ENCODE measurements at regions not wholly inside any gene's neighbourhood (a gene's known extent, or its start where the extent isn't known, plus 50 kb on each side); places are given as distances from the start of the nearest gene placed in this dataset.

DNA sequence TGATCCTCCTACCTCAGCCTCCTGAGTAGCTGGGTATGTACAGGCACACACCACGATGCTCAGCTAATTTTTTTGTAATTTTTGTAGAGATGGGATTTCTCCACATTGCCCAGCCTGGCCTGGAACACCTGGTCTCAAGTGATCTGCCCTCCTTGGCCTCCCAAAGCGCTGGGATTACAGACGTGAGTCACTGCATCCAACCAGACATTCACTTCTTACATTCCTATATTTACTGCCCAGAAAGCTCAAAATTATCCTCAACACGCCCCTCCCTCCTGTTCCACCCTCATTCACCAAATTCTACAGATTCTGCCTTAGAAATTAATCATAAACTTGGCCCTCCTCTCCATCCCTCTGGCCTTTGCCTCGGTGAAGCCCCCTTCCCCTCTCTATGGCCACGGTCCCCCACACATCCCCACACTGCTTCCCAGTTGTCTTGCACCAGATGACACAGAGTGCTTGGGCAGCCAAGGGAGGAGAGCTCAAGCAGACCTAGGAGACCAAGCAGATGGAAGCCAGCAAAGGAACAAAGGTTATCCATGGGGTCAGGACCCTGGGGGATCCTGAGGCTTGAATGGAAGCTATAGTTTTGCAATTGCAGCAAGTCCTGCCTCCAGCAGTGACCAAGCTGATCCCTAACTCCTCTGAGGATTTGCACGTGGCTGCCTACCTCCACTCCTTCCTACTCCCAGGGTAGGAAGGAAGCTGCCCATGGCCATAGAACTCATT, 213.2 kb upstream of the FOXN3 start:
- no peak for DNase-seq (ENCODE audit: low read depth in 2 of 3, low spot score in 2 of 3)

DNA sequence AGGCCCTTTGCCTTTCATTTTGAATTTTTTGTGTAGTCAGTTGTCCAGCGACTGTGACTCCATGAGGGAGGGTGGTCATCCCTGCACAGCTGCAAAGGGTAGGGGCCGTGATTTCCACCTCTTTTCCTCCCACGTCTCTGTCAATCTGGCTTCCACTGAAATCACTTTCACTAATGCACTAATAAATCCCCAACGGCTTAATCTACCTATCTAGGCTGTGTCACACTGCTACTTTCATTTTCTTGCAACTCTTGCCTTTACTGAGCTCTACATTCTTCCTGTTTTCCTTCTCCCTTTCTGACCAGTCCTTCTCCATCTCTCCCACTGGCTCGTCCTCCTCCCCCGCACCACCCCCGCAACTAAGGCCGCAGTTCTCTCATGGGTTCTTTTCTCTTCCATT, 212.3 kb upstream of the FOXN3 start:
- DNase-seq (ENCODE audit: low read depth in 2 of 3, low spot score in 2 of 3) = no peak

DNA sequence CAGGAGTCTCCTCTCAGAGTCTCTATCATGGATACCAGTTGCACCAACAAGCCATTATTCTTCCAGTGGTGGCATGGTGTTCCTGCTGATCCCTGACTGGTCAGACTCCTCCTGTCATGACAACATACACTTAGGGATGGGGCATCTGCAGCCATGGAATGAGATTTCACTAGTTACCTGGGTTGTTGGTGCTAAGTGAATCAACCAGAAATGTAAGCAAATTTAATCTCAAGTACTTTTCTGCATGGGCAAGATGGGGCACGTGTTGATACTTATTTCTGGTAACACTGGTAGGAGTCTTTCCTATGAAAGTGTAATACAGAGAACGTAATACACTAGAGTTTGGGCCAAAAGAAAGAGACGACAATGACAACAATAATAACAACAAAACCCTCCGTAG, 211.5 kb upstream of the FOXN3 start:
- DNase-seq (ENCODE audit: low read depth in 2 of 3, low spot score in 2 of 3) = no peak

DNA sequence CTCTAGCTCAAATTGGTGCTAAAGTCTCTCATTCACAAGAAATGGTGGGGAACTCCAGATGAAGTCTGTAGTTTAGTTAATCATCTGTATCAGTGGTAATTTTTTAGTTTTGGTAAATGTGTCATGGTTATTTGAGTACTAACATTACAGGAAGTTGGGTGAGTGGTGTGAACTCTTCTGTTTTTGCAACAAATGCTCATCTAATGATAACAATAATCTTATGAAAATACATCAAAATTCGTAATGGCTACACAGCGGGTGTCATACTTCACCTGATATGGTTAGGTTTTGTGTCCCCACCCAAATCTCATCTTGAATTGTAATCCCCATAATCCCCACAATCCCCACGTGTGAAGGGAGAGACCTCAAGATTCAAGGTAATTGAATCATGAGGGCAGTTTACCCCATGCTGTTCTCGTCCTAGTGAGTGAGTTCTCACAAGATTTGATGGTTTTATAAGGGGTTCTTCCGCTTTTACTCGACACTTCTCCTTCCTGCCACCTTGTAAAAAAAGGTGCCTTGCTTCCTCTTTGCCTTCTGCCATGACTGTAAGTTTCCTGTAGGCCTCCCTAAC, 209.3 kb upstream of the FOXN3 start:
- no peak for DNase-seq (ENCODE audit: low read depth in 2 of 3, low spot score in 2 of 3)

DNA sequence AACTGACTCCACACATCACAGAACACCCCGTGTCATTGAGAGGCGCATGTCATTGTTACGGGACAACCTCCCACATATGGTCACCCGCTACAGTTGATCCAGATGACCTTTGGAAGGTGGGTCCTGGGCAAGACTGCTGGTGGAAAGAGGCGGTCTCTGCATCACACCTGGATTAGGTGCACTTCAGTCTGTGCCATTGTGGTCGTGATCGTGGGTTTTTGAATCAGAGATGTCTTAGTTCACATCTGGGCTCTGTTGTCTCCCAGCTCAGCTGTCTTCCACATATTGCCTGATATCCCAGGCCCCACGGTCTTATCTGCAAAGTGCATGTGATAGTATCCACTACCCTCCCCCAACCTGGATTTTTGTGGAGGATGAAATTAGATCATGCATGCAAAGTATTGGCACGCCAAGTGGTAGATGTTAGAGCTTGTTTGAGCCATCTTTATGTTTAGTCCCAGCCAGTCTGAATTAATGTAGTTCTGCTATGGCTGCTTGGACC, 208.7 kb upstream of the FOXN3 start:
- no peak for DNase-seq (ENCODE audit: low read depth in 2 of 3, low spot score in 2 of 3)

DNA sequence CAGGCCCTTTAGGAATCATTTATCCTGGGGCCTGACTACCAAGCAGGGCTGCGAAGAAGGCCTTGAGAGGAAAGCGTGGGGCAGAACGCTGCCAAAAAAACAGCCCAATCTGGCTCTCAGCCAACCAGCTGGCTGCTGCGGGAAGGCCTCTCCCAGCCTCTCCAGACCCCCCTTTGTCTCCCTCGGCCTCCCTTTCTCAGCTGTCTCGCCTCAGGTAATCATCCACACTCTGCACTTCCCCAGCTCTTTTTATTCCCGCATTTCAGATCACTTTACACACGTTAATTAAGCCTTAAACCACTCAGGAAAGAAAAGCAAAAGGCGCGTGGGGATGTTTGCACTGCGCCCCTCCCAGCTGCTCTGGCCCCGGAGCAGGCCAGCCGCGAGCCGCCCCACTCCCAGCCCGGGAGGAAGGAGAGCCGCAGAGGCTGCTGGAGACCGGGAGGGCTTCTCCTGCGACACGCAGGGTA, 208.2 kb upstream of the FOXN3 start:
- no peak for DNase-seq (ENCODE audit: low read depth in 2 of 3, low spot score in 2 of 3)

DNA sequence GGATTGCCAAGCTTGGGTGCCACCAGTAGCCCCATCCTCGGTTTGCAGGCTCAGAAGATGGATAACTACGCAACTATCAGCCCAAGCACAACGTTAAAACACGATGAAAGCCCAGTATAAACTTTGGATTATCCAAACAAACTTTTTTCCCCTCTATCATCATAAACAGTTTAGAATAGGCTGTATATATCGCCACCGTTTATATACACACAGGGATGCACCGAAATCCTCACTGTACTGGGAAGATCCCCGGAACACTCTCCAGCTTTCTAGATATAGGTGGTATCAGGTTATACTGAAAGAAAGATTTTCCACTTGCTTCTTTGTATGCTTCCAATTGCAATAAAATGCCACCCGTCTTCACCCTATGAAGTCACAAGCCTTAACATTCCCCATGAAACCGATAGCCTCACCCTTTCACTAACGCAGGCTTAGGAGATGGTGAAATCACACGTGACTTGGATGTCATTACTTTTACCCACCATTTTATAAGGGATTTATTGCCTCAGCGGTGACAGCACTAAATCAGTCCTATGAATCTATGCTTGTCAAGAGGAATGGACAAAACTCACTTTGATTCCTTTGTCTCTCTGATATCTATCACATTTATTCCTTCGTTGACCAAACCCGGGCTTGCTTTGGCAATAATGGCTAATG, 207.6 kb upstream of the FOXN3 start:
- no peak for DNase-seq (ENCODE audit: low read depth in 2 of 3, low spot score in 2 of 3)

DNA sequence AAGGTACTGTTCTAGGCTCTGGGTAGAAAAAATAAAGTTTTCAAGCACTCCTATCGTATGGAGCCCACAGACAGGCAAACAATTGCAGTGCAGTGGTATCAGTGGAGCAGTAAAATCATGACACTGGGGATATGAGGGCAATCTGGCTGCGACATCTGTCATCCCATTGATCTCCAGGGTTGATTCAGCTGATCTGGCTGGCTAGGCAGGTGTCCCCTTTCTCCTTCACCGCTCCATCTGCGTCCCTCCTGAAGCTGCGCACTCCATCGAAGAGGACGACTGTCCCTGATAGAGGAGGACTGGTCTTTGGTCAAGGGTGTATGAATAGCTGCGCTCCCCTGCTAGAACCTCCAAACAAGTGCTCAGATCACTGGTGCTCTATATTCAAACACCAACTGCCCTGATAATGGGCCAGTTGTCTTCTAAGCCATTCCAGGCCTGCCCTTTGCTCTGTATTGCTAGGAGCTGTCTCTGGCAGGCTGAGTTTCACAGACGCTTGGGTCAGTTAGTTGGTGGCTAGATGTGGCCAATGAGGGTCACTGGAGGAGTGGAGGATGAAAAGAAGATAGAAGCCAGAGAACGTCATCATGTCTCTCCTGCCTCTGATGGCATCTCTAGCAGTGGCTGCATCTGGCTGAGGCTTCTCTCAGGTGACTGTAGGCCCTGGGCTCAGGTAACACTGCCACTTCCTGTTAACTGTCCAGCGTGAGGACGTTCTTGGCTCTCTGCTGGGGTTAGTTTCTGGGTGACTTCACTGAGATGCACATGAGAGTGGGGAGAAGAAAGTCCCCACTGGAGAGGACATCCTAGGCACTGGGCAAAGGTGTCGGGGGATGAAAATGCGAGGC, 205.0 kb upstream of the FOXN3 start:
- DNase-seq (ENCODE audit: low read depth in 2 of 3, low spot score in 2 of 3) = no peak

DNA sequence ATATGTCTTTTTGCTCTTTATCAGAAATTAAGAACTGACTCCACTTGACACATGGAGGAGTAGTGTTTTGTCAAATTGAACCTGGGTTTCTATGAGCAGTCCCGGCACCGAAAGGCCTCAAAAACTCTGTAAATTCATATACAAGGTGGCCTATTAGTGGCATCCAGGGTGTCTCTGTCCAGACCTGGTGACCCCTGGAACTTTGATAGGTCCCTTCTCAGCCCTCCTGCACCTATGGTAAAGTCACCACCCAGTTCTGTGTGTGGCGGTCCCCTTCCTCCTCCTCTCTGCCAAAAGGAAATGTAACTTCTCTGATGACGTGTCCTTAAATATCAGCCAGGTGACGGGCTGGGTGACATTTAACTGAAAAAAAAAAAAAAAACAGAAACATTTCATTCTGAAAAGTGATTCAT, 204.0 kb upstream of the FOXN3 start:
- peak in 1 of 3 experiments; percentile 34 for DNase-seq (ENCODE audit: low read depth in 2 of 3, low spot score in 2 of 3)

DNA sequence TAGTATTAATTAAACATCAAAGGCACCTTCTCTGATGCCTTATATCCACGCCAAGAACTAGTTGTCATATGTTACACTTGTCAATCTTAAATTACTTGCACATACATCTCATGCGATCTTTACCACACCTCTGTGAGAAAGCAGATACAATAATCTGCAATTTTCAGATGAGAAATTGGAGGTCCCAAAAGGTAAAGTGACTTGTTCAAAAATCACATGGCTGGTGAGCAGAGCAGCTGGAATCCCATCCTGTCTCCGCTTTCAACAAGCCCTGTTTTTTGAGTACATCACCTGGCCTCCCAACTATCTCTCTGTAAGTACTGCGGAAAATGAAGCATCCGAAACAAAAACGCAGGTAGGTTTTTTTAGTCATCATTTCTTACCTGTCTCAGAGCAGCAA, 203.4 kb upstream of the FOXN3 start:
- no peak for DNase-seq (ENCODE audit: low read depth in 2 of 3, low spot score in 2 of 3)

DNA sequence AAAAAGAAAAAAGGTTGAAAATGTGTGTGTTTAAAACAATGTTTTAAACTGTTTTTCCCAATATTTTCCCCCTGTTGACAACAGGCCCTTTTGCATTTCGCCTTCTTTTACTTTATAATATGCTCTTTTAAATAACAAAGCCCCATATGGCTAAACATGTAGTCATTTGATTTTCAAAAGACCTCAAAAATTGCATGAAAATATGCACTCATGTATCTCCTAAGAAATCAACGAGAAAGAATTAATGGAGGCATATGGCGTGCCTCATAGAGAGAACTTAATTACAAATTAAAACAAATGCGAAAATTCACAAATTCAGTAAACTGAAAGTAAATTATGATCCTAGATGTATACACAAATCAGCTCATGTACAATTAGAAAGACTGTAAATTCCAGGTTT, 202.6 kb upstream of the FOXN3 start:
- no peak for DNase-seq (ENCODE audit: low read depth in 2 of 3, low spot score in 2 of 3)

DNA sequence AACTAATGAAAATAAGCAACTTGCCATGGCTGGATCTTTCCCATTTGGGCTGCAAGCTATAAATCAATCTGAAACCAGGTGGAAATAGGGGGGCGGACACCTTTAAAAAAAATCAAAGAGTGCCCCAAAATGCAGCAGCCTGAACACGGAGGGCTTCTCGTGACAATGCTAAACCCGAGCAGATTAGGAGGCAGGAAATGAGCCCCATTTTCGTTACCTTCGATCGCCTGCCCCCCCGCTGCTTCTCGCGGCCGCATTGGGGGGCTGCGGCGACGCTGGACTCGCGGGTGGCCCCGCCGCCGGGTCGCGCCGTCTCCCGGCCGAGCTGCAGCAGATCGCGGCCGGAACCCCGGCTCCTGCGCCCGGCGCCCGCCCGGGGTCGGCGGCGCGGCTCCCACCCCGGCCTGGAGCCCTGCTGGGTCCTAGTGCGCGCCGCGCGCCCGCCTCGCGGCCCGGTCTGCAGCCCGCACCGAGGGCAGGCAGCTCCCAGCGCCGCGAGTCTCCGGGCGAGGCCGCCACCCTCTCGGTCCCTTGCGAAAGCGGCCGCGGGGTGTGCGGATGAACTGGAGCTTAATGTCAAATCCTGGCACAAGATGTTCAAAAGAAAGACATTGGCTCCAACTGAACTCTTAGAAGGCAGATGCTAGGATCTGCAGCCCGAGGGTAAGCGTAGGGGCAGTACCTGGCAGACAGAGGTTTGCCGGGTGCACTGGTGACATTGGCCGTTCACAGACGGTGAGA, 201.9 kb upstream of the FOXN3 start:
- DNase-seq (ENCODE audit: low read depth in 2 of 3, low spot score in 2 of 3) = peak in 2 of 3 experiments; percentile 49 to 50

DNA sequence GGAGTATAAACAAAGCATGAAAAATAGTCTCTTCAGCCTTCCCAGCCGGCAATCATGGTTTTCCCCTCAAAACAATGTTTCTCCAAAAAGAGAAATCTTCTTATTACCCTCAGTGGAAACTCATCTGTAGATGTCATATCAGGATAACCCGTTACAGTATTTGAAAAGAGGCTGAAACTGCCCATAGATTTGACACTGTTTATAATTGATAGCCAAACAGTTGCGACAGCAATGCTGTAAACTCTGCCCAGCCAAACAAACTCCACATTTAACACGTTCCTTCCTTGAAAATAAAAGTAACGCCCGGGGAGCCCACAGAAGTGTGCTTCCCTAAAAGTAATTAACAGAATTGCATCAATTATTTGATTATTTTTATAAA, 201.3 kb upstream of the FOXN3 start:
- DNase-seq (ENCODE audit: low read depth in 2 of 3, low spot score in 2 of 3) = no peak

DNA sequence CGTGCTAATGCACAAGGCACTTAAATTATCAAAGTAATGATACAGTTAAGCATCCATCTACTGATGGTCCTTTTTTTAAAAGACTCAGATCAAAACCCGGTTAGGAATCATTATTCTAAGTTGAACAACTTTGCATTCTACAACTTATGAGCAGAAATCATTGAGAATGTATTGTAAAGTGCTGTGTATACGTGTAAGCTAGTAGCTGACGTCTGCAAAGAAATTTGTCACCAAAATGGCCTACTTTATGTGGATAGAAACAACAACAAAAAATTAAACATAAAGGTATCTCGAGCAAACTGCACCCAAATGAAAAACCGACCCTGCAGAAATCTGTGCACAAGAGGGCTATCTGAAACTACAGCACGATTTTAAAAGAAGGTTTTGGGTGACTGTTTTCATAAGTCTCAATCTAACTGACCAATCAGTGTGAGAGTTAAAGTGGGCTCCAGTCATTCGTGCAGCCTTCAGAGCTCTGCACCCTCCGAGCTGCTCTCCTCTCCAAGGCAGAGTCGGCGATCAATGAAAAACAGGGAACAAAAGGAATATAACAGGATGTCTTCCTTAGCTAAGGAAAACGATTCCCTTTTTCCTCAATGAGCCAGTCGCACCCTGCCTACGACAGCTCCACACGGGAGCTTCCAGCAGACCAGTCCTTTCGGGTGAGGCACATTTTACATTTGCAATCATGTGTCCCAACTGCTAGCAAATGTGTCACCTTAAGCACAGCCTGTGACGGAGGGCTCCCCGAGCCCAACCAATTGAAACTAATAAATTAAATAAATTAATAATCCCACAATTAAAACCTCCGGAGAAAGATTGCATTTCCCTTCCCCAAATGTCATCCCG, 200.7 kb upstream of the FOXN3 start:
- no peak for DNase-seq (ENCODE audit: low read depth in 2 of 3, low spot score in 2 of 3)

DNA sequence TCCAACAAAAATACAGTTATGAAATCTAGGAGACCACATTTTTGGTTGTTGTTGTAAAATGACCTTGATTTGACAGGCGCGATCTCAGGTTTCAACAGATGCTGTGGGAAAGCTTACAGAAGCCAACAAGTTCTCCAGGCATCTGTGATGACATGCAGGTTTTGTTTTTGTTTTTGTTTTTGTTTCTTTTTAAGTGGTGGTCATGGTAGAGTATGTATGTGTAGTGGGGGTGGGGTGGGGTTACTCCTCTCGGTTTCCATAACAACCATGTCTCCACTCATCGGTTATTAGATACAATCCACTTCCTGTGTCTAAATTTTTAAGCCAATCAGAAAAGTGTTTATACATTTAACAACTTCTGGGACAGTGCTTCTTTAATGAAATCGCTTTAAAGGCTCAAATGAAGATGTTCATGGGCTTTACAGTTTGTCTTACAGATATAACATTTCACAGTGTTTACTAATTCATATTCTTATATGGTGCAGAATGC, 199.9 kb upstream of the FOXN3 start:
- DNase-seq (ENCODE audit: low read depth in 2 of 3, low spot score in 2 of 3) = no peak

DNA sequence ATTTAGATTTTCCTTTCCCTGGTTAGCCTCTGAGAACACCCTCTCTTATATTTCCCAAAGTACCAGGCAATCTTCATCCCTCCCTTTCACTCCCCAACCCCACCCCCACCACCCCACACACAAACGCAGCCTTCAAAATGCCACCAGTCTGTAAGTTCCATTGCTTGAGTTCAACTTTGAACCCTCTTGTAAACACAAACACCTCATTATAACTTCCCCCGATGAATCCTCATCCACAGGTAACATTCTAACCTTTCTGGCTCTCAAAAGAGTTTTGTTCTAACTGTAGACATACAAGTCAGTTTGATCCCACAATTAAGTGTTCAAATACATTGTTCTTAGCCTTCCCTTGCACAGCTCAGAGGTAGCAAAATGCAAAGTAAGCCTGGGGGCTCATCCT, 199.4 kb upstream of the FOXN3 start:
- DNase-seq (ENCODE audit: low read depth in 2 of 3, low spot score in 2 of 3) = no peak

DNA sequence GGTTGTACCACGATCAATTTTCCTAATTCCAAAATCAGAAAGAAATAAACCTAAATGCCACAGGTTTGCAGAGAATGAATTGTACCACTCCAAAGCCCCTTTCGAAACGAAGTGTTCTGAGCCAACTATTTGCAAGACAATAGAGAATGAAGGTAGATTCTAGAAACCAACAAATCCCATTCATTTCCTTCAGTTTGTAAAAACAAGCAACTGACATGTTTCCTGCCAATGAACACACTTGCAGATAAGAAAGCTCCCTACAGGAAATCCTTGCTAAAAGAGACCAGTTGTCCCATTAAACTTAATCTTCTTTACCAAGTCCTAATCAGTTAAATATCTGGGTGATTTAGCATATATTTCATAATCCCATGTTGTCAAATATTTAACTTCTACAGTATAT, 198.4 kb upstream of the FOXN3 start:
- DNase-seq (ENCODE audit: low read depth in 2 of 3, low spot score in 2 of 3) = no peak

DNA sequence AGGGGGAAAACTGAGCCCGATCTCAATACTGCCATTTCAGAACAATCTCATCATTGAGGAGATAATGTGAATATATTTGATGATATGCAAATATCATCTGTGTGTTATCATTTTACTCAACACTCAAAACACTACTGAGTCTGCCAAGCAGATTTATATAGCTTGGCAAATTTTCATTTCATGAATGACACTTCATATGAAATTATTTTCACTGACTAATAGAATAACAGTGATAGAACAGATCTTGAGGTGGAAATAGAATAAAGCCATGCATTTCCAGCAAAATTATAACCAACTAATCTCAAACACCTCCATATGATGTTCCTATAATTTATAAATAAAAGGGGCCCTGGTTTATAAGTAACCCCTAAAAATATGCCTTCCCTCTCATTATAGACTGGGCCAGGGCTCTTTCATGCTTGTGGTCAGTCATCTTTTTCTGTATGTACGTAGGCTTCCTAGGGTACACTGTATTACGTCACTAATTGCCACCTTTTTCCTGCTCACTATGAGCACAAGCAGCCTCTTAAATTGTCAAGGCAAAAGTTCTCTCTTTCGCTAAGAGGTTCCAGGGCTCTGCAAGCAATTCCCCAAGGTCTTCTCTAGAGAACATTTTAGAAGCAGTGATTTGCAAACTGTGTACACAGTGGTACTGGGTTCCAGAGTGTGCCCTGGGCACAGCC, 197.1 kb upstream of the FOXN3 start:
- DNase-seq (ENCODE audit: low read depth in 2 of 3, low spot score in 2 of 3) = no peak

Measured in activated CD8-positive, alpha-beta memory T cell treated with anti-CD3 and anti-CD28 coated beads for 48 hours (primary cell).